GM18909 (cell line): ENCODE measurements at regions not wholly inside any gene's neighbourhood (a gene's known extent, or its start where the extent isn't known, plus 50 kb on each side); places are given as distances from the start of the nearest gene placed in this dataset.
"Not testable (repeated sequence)": the region's sequence is repeated elsewhere in the genome, so short reads cannot be mapped to it uniquely, and the experiment has no call there.

ENCODE experiments used
- ATAC-seq: cut with Tn5 transposase; IDR thresholded peaks from one replicate; pipeline ENCODE4 v1.9.1; 2021; ENCODE audit warnings: mild to moderate bottlenecking; ENCODE audit not compliant: unreplicated experiment, poor library complexity

DNA sequence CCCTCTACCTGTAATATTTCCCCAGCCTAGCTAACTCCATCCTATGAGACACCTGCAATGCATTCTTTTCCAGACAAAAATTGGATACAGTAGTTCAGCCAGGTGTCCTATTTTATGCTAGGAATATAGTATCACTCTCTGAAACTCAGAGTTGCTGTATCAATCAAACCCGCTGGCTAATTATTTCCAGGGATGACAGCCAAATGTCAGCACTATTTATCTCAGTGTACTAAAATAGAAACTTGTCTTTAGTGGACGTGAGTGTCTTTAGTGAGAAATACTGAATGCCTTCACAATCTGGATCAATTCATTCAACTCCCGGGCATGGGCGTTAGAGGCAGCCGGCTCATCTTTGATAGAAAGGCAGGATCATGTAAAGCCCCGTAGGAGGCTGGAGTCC, 196.2 kb downstream of the RBM46 start:
- no peak for ATAC-seq

DNA sequence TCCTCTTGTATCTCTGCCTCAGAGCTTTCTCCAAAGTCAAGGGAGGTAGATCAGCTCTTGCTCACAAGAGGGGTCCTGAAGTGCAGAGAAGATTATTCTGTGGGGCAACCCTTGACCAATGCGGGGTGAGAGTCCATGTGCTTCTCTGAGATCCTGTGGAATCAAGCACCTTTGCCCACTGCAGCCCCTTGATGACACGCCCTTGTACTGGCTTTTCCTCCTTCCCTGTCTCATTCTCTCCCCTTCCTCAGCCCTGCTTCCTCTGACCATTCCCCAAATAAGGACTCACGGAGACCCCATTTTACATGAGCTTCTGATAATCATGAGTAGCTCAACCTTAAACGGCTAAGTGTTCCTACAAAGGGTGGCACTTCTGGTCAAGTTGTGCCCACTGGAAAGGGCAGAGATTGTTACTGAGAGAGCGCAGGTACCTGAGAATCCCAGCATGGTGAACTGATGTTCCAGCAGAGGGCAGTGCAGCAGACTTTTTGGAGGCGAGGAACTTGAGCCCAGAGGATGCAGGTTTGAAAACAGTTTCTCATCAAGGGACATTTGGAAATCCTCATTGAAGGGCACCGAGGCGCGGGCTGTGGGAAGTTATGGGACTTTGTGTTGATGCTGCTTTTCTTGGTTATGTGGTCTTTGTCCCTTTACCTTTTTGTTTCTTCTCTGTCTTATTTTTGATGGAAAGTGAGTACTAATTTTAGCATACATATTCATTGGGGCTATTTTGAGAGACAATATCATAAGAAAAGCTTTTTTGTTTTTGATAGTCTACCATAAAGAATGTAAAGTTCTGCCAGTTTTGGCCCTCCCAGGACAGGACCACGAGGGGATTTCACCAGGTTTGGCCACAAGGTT, 201.3 kb downstream of the RBM46 start:
- peak; percentile 72 for ATAC-seq

GRCh38 chr4:154983714-154984113, 202.6 kb downstream of the RBM46 start:
- no peak for ATAC-seq

GRCh38 chr4:154984148-154984547, 203.1 kb downstream of the RBM46 start:
- peak; percentile 96 for ATAC-seq

DNA sequence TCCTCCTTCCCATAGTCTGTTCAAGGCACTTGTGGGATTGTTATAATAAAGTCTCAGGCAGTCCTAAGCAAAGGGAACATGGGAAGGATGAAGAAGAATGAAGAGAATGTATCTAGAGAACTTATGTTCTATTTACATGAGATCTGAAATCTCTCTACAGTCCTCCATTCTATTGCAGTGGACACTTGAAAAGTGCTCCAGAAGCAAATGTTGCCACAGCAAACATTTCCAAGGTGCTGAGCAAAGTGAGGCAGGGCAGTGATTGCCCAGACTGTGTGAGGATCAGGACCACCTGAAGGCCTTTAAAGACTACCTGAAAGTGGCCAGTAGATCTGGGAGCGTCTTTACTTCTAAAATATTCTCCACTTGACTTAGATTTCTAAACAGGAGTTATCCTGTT, 203.5 kb downstream of the RBM46 start:
- no peak for ATAC-seq

- ATAC-seq = no peak
These were observed 204.6 kb downstream of the RBM46 start for GRCh38 chr4:154985673-154986072.

GRCh38 chr4:154988511-154988910, 207.4 kb downstream of the RBM46 start:
- no peak for ATAC-seq

DNA sequence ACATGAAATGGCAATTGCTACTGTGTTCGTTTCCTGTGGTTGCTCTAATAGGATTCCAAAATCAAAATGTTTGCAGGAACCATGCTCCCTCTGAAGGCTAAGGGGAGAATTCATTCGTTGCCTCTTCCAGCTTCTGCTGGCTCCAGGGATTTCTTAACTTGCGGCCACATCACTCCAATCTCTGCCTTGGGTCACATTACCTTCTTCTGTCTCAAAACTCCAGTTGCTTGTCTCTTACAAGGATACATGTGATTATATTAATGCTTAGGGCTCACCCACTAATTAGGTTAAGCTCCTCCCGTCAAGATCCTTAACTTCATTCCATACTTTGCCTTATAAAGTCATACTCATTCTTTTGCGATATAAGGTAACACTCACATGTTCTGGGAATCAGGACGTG, 208.4 kb downstream of the RBM46 start:
- no peak for ATAC-seq

- ATAC-seq = not testable (repeated sequence)
These were observed 210.6 kb upstream of the NPY2R start for GRCh38 chr4:154997866-154998265.

DNA sequence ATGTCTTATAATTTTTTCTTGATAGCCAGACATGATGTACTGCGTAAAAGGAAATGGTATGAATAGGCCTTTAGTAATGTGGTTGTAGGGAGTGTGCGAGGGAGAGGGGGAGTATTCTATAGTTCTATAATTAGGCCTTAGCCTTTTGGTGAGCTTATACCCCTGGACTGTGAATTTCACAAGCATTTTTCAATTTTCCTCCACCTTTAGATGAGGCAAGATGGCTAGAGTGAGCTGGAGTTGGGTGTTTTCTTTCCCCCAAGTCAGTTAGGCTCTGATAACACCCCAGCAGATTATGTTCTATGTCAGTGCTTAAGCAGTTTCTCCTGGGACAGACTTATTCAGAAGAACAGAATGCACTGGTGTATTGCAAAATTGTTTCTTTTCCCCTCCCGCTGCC, 210.2 kb upstream of the NPY2R start:
- ATAC-seq = no peak

GRCh38 chr4:154998773-154999172, 209.7 kb upstream of the NPY2R start:
- no peak for ATAC-seq

DNA sequence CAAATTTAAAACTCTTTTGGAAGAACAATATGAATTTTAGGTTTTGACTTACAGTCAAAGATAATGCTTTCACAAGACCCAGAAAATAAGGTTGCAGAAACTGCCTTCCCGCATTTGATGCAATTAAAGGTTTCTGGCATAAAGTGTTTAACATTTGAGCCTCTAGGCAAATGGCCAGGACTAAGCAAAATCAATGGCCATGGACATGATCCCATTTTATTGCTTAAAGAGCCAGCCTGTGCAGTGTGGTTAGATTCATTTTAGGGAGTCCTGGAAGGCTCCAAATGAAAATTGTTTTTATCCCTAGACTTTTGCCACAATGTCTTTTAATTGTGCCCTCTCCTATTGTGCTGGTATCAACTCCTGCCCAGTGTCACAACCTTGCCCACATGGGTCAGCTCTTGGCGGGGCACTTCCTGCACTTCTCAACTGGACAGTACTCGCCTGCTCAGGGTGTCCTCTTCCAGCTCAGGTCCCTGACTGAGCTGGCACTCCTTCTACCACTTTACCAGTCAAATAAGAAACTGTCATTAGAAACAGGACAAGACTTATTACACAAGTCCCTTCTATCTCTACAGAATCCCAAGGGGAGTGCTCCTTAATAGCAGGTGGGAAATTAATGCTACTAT, 208.4 kb upstream of the NPY2R start:
- ATAC-seq = no peak

- no peak for ATAC-seq
These were observed 207.2 kb upstream of the NPY2R start for GRCh38 chr4:155001251-155001650.

GRCh38 chr4:155005395-155006090, 202.9 kb upstream of the NPY2R start:
- ATAC-seq = no peak

GRCh38 chr4:155007660-155008176, 200.7 kb upstream of the NPY2R start:
- no peak for ATAC-seq

- no peak for ATAC-seq
These were observed 200.0 kb upstream of the NPY2R start for GRCh38 chr4:155008389-155008788.

- no peak for ATAC-seq
These were observed 199.1 kb upstream of the NPY2R start for GRCh38 chr4:155009288-155009687.

- ATAC-seq = no peak
These were observed 198.1 kb upstream of the NPY2R start for GRCh38 chr4:155010376-155010775.

GRCh38 chr4:155011163-155011780, 197.2 kb upstream of the NPY2R start:
- no peak for ATAC-seq

DNA sequence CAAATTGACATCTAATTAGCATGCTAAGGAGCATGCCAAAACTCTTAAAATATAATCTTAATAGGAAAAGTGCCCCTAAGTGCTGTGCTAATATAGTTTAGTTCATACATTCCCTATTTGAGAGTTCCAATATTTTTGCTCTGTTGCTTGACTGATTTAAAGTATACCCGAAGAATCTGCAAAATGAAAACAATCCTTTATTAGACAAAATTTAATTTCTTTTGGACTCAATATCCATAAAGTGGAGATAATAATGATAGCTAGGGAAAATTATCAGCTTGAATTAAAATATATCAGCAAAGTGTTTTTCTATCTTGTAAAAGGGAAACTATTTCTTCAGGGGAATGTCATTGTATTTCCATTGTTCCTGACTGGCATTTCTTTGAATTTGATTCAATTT, 196.0 kb upstream of the NPY2R start:
- no peak for ATAC-seq

DNA sequence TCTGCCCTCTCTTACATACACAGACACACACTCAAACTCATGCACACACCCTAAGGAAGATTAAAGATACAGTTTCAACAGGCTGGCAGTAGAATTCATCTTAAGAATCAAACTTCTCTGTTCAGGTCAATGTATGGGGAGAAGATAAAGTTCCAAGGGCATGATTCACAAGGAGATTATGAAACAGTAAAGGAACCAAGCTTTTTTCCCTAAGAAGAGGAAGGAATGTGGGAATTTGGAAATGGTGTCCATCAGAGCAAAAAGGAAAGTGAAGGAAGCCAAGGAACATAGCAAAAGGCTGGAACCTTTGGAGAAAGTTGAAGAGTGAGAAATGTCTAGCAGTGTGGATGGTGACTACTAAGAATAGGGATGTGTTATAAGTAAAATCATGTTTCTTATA, 191.0 kb upstream of the NPY2R start:
- no peak for ATAC-seq
